ENCODE measurements at regions not wholly inside any gene's neighbourhood (a gene's known extent, or its start where the extent isn't known, plus 50 kb on each side); places are given as distances from the start of the nearest gene placed in this dataset.

DNA sequence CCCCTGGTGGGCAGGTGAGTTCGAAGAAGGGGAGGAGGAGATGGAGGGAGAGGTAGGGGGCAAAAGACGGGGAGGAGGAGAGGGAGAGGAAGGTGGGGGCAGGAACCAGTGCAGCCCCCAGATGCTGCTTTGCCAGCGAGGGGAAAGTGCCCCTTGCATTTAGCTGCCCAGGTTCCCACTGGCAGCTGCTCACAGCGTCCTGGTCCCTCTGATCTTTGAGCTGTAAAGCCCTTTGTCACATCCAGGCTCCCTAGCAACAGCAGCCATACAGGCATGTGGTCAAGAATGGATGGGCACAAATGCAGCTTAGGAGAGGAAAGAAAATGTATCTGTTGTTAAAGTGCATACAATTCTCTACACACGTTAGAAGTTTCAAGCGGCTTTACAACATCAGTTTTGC lies 160.9 kb downstream of the CD83 start:
- DNase-seq (ENCODE audit: low spot score) (no peak), ATAC-seq (ENCODE audit: low FRiP score) (no peak)
- TF ChIP-seq CTCF (IDR thresholded peaks at IDR 0.05): no peak

- DNase-seq (ENCODE audit: low spot score) (no peak), ATAC-seq (ENCODE audit: low FRiP score) (no peak)
Observed at GRCh38 chr6:14280006-14280510, 162.5 kb downstream of the CD83 start.

DNA sequence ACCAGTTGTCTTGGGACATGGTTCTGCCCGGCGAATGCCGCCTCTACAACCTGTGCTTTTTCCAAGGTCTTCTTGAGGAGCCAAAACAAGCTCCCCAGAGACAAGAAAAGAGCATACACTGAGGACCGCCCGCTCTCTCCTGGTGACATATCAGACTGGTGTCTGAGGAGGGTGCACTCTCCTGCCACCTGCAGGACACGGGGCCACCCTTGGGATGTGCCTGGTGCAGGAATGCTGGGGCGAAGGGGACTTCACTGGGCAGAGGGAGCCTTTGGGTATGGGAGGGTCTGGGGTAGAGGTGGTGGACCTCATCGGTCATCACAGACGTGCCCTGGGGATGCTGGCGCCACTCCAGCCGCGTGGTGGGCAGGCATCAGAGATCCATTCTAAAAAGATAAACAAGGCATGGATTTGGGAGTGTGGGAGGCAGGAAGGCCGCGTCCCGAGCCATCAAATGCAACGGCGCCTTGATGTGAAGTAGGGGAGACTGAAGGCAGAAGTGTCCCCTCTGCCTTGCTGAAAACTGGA lies 163.3 kb downstream of the CD83 start:
- no peak for ATAC-seq (ENCODE audit: low FRiP score)
- no peak for DNase-seq (ENCODE audit: low spot score)
- TF ChIP-seq CTCF (IDR thresholded peaks at IDR 0.05): no peak

More at GRCh38 chr6:14280006-14280510, 162.5 kb downstream of the CD83 start:
- no peak for TF ChIP-seq CTCF (IDR thresholded peaks at IDR 0.05)

DNA sequence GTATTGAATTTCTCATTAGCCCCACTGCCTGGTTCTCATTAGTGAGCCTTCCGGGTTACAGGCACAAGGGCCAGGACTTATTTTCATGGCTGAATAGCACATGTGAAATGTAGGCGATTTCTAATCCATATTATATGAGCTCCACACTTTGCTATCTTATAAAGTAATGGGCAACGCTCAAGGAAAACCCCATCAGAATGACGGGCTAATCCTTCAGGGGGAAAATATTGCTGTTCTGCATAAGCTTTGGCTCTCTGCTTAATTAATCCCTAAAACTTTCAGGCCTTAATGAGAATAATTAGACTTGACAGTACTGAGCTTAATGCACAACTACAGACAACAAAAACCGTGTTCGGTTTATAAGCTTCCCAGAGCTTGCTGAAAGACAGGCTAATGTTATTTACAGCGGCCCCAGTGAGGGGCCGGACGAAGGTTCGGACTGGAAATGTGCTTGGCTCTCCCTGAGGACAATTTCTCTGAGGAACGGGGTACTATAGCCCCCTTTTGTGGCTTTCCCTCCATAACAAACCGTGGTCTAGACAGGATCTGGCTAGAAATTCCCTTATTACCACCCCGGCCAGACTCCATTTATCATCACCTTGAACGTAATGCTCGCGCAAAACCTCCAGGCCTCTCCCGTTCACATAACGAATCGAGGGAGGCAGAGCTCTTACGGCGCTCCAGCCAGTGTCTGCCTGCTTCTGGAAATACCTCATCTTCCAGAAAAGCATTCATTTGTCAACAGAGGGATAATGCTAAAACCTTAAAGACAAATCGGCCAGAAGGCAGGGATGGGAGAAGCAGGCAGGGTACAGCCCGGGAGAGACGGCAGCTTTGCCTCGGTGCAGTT lies 164.5 kb downstream of the CD83 start:
- DNase-seq (ENCODE audit: low spot score) (no peak), ATAC-seq (ENCODE audit: low FRiP score) (no peak)

DNA sequence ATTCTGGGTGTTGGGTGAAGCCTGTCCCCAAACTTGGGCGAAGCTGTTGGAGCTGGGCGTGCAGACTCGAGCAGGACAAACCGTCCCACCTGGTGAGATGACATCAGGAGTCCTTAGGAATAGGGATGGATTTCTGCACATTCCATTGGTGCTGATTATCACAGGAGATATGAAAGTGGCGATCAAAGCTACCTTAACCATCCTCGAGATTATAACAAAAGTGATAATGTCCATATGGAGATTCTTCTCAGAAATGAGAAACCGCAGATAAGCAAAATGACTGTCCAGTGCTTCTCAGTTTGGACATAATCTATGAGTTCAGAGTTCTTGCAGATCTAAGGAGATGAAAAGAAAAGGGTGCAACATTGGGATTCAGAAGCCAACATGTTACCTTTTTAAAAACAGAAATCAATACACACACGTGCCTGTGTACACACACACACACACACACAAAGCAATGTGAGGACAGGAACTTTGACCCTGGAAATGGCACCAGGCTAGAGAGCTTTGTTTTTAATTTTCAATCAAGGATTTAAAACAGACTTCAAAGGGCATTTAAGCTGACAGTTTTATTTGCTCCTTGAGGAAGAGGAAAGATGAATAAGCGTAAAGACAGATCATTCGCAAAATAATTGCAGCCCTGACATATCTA lies 165.4 kb downstream of the CD83 start:
- DNase-seq (ENCODE audit: low spot score): no peak
- no peak for TF ChIP-seq CTCF (IDR thresholded peaks at IDR 0.05)
- no peak for ATAC-seq (ENCODE audit: low FRiP score)

More for the DNA sequence above, 164.5 kb downstream of the CD83 start:
- no peak for TF ChIP-seq CTCF (IDR thresholded peaks at IDR 0.05)

DNA sequence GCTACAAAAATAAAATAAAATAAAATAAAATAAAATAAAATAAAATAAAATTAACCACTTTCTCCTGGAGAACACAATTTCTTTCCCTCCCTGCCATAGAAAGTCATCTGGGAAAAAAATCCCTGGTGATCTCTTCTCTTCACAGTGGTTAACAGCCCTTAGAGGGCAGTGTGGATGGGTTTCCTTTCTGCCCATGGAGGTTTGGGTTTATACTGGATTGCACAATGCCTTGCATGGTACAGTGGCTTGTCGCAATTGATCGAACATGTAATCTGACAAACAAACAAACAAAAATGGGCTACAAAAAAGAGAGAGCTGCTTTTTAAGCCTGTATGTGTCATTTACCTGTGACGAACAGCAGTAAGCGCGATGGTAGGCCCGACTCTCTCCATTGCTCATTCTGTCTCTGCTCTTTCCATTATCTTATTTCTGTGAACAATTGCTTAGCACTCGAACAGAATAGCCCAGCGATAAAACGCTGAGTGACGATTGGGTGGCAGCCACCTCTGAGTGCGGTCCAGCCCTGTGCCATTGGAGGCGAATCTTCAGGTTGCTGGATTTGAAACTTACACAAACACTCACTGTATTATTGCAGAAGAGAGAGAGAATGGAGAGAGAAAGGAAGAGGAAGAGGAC lies 166.1 kb downstream of the CD83 start:
- ATAC-seq (ENCODE audit: low FRiP score): no peak
- DNase-seq (ENCODE audit: low spot score): no peak
- TF ChIP-seq CTCF (IDR thresholded peaks at IDR 0.05): no peak

Data from omental fat pad (tissue), 3 donors.